ENCODE measurements at regions not wholly inside any gene's neighbourhood (a gene's known extent, or its start where the extent isn't known, plus 50 kb on each side); places are given as distances from the start of the nearest gene placed in this dataset.

DNA sequence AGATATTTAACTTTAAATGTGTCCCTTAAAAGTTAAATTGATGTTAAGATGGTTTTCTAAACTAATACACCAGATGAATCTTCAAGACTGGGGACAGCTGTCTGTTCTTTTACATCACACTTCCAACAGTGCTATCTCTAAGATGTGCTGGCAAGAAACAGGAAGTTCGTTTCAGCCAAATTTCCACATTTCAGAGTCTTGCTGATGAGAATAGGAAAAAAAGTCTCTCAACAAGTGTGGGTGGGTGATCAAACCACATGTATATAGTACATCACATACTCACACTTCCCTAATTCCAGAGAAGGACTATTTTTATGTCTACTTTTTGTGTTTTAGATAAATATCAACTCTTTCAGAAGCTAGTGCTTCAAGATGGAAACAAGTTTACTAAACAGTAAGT, 1712.8 kb upstream of the TMEFF2 start:
- WGBS (ENCODE audit: insufficient coverage), result no CpG with 5 or more reads among the region's 1 CpG
- Histone ChIP-seq H3K27ac (ENCODE audit: low read length) (no peak overlapping the region), H3K4me3 (ENCODE audit: control insufficient read depth in 1 of 2, extremely low read depth in 1 of 2, low read length in 1 of 2) (no peak overlapping the region), H3K36me3 (ENCODE audit: control insufficient read depth in 2 of 2, extremely low read depth in 1 of 2, insufficient read depth in 1 of 2, low read length in 1 of 2) (no peaks in the 10 kb centered on the region), H3K27me3 (replicated peaks in 1 of 2; ENCODE audit: control insufficient read depth in 2 of 2, extremely low read depth in 1 of 2, insufficient read depth in 2 of 2, low read length in 1 of 2) (no peaks in the 10 kb centered on the region), H3K9me3 (no peaks in the 10 kb centered on the region), H3K4me1 (ENCODE audit: control insufficient read depth in 1 of 2, extremely low read depth in 1 of 2, insufficient read depth in 2 of 2, low read length in 2 of 2) (no peaks in the 10 kb centered on the region)
- no peak for DNase-seq
- H3K36me3 Mint-ChIP-seq, result no peaks in the 10 kb centered on the region
- H3K9me3 Mint-ChIP-seq, result peaks cover 0 to 3% (median 0%) of the 10 kb centered on the region in 3 donors
- H3K27me3 Mint-ChIP-seq, result no peaks in the 10 kb centered on the region
- no peak overlapping the region for H3K4me3 Mint-ChIP-seq
- H3K27ac Mint-ChIP-seq, result no peak overlapping the region
- ATAC-seq (replicated peaks in 1 of 4), result no peak
- H3K4me1 Mint-ChIP-seq, result no peaks in the 10 kb centered on the region
- ChIA-PET POLR2A (no interaction called here), CTCF (no interaction called here)

GRCh38 chr2:193900292-193900691, 1705.6 kb upstream of the TMEFF2 start:
- H3K27ac ChIP-seq (ENCODE audit: low read length), result no peak overlapping the region
- Mint-ChIP-seq H3K4me1 (no peaks in the 10 kb centered on the region), H3K27me3 (no peaks in the 10 kb centered on the region), H3K4me3 (no peak overlapping the region), H3K27ac (no peak overlapping the region), H3K36me3 (no peaks in the 10 kb centered on the region), H3K9me3 (peaks cover 0 to 7% (median 0%) of the 10 kb centered on the region in 3 donors)
- ChIA-PET CTCF (interaction anchor here in 1 of 2 donors (0.6 kb wide), 1 partner anchor 32 kb away, joined by 3 read pairs; no protein-coding TSS in a partner anchor), POLR2A (no interaction called here)
- H3K4me1 ChIP-seq (ENCODE audit: control insufficient read depth in 1 of 2, extremely low read depth in 1 of 2, insufficient read depth in 2 of 2, low read length in 2 of 2), result no peaks in the 10 kb centered on the region
- H3K36me3 ChIP-seq (ENCODE audit: control insufficient read depth in 2 of 2, extremely low read depth in 1 of 2, insufficient read depth in 1 of 2, low read length in 1 of 2), result no peaks in the 10 kb centered on the region
- DNase-seq (no peak), ATAC-seq (replicated peaks in 1 of 4) (no peak)
- no peaks in the 10 kb centered on the region for H3K9me3 ChIP-seq
- no CpG with 5 or more reads among the region's 3 CpGs for WGBS (ENCODE audit: insufficient coverage)
- H3K27me3 ChIP-seq (replicated peaks in 1 of 2; ENCODE audit: control insufficient read depth in 2 of 2, extremely low read depth in 1 of 2, insufficient read depth in 2 of 2, low read length in 1 of 2), result no peaks in the 10 kb centered on the region
- H3K4me3 ChIP-seq (ENCODE audit: control insufficient read depth in 1 of 2, extremely low read depth in 1 of 2, low read length in 1 of 2), result no peak overlapping the region

DNA sequence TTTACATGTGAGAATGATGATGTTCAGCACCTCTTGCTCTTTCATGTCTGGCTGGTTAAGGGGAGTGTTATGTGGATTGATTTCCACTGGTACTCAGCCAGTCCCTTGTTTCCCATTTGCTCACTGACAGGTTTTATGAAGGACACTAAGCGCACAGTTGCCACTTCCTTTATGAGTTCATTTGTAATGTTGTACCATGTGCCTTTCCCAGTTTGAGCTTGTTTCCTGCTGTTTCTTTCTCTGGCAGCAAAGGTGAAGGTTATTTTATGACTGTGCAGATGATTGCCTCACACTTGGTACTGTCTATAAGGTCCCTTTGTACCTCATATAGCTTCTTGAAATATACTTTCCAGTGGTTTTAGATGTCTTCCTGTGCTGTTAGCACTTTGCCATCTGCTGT, 1700.5 kb upstream of the TMEFF2 start:
- no peaks in the 10 kb centered on the region for H3K27me3 Mint-ChIP-seq
- no peak overlapping the region for H3K4me3 Mint-ChIP-seq
- Histone ChIP-seq H3K27me3 (replicated peaks in 1 of 2; ENCODE audit: control insufficient read depth in 2 of 2, extremely low read depth in 1 of 2, insufficient read depth in 2 of 2, low read length in 1 of 2) (no peaks in the 10 kb centered on the region), H3K36me3 (ENCODE audit: control insufficient read depth in 2 of 2, extremely low read depth in 1 of 2, insufficient read depth in 1 of 2, low read length in 1 of 2) (no peaks in the 10 kb centered on the region), H3K4me3 (ENCODE audit: control insufficient read depth in 1 of 2, extremely low read depth in 1 of 2, low read length in 1 of 2) (no peak overlapping the region), H3K9me3 (no peaks in the 10 kb centered on the region), H3K27ac (ENCODE audit: low read length) (no peak overlapping the region), H3K4me1 (ENCODE audit: control insufficient read depth in 1 of 2, extremely low read depth in 1 of 2, insufficient read depth in 2 of 2, low read length in 2 of 2) (no peaks in the 10 kb centered on the region)
- no peak overlapping the region for H3K27ac Mint-ChIP-seq
- no peaks in the 10 kb centered on the region for H3K36me3 Mint-ChIP-seq
- ChIA-PET CTCF (no interaction called here), POLR2A (no interaction called here)
- peaks cover 0 to 4% (median under 1%) of the 10 kb centered on the region in 3 donors for H3K9me3 Mint-ChIP-seq
- no peaks in the 10 kb centered on the region for H3K4me1 Mint-ChIP-seq
- no CpG with 5 or more reads among the region's 1 CpG for WGBS (ENCODE audit: insufficient coverage)
- ATAC-seq (replicated peaks in 1 of 4) (no peak), DNase-seq (no peak)

GRCh38 chr2:193894081-193894480, 1699.3 kb upstream of the TMEFF2 start:
- no peaks in the 10 kb centered on the region for H3K4me1 Mint-ChIP-seq
- ChIA-PET POLR2A (interaction anchor here in 1 of 2 donors (0.7 kb wide), 1 partner anchor 402 kb away, joined by 3 read pairs; no protein-coding TSS in a partner anchor), CTCF (no interaction called here)
- H3K27me3 Mint-ChIP-seq, result no peaks in the 10 kb centered on the region
- Histone ChIP-seq H3K4me1 (ENCODE audit: control insufficient read depth in 1 of 2, extremely low read depth in 1 of 2, insufficient read depth in 2 of 2, low read length in 2 of 2) (no peaks in the 10 kb centered on the region), H3K4me3 (ENCODE audit: control insufficient read depth in 1 of 2, extremely low read depth in 1 of 2, low read length in 1 of 2) (no peak overlapping the region), H3K36me3 (ENCODE audit: control insufficient read depth in 2 of 2, extremely low read depth in 1 of 2, insufficient read depth in 1 of 2, low read length in 1 of 2) (no peaks in the 10 kb centered on the region), H3K27me3 (replicated peaks in 1 of 2; ENCODE audit: control insufficient read depth in 2 of 2, extremely low read depth in 1 of 2, insufficient read depth in 2 of 2, low read length in 1 of 2) (no peaks in the 10 kb centered on the region), H3K9me3 (no peaks in the 10 kb centered on the region), H3K27ac (ENCODE audit: low read length) (no peak overlapping the region)
- no peak overlapping the region for H3K27ac Mint-ChIP-seq
- no peak overlapping the region for H3K4me3 Mint-ChIP-seq
- DNase-seq (no peak), ATAC-seq (replicated peaks in 1 of 4) (no peak)
- H3K36me3 Mint-ChIP-seq, result no peaks in the 10 kb centered on the region
- WGBS (ENCODE audit: insufficient coverage), result no CpG with 5 or more reads among the region's 1 CpG
- peaks cover 0 to 8% (median 4%) of the 10 kb centered on the region in 3 donors for H3K9me3 Mint-ChIP-seq

- Mint-ChIP-seq H3K9me3 (peaks cover 0 to 13% (median 0%) of the 10 kb centered on the region in 3 donors), H3K36me3 (no peaks in the 10 kb centered on the region), H3K4me1 (no peaks in the 10 kb centered on the region), H3K27ac (no peak overlapping the region), H3K27me3 (no peaks in the 10 kb centered on the region), H3K4me3 (no peak overlapping the region)
- no peak overlapping the region for H3K4me3 ChIP-seq (ENCODE audit: control insufficient read depth in 1 of 2, extremely low read depth in 1 of 2, low read length in 1 of 2)
- DNase-seq (no peak), ATAC-seq (replicated peaks in 1 of 4) (no peak)
- ChIA-PET CTCF (no interaction called here), POLR2A (no interaction called here)
- no peaks in the 10 kb centered on the region for H3K9me3 ChIP-seq
- no peaks in the 10 kb centered on the region for H3K27me3 ChIP-seq (replicated peaks in 1 of 2; ENCODE audit: control insufficient read depth in 2 of 2, extremely low read depth in 1 of 2, insufficient read depth in 2 of 2, low read length in 1 of 2)
- no peaks in the 10 kb centered on the region for H3K4me1 ChIP-seq (ENCODE audit: control insufficient read depth in 1 of 2, extremely low read depth in 1 of 2, insufficient read depth in 2 of 2, low read length in 2 of 2)
- no CpG with 5 or more reads among the region's 2 CpGs for WGBS (ENCODE audit: insufficient coverage)
- no peaks in the 10 kb centered on the region for H3K36me3 ChIP-seq (ENCODE audit: control insufficient read depth in 2 of 2, extremely low read depth in 1 of 2, insufficient read depth in 1 of 2, low read length in 1 of 2)
- no peak overlapping the region for H3K27ac ChIP-seq (ENCODE audit: low read length)
Measured at GRCh38 chr2:193891023-193891422, 1696.3 kb upstream of the TMEFF2 start.

DNA sequence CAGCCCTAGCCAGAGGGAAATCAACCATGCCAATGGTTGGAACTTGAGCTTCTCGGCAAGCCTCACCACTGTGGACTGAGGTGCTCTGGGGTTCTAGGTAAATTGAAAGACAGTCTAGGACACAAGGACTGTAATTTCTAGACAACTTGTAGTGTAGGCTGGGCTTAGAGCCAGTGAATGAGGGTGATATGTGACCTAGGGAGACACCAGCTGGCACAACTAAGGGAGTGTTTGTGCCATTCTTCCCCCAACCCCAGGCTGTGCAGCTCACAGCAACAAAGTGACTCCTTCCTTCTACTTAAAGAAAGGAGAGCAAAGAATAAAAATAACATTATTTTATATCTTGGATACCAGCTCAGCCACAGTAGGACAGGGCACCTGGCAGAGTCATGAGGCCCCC, 1690.7 kb upstream of the TMEFF2 start:
- WGBS (ENCODE audit: insufficient coverage), result 89% methylated on average over 1 of the region's 1 CpG
- ChIA-PET POLR2A (no interaction called here), CTCF (no interaction called here)
- Mint-ChIP-seq H3K4me1 (no peaks in the 10 kb centered on the region), H3K27me3 (no peaks in the 10 kb centered on the region), H3K27ac (no peak overlapping the region), H3K4me3 (no peak overlapping the region), H3K9me3 (peaks cover 0 to 19% (median 7%) of the 10 kb centered on the region in 3 donors), H3K36me3 (no peaks in the 10 kb centered on the region)
- Histone ChIP-seq H3K4me3 (ENCODE audit: control insufficient read depth in 1 of 2, extremely low read depth in 1 of 2, low read length in 1 of 2) (no peak overlapping the region), H3K36me3 (ENCODE audit: control insufficient read depth in 2 of 2, extremely low read depth in 1 of 2, insufficient read depth in 1 of 2, low read length in 1 of 2) (no peaks in the 10 kb centered on the region), H3K9me3 (peaks cover 3% of the 10 kb centered on the region), H3K4me1 (ENCODE audit: control insufficient read depth in 1 of 2, extremely low read depth in 1 of 2, insufficient read depth in 2 of 2, low read length in 2 of 2) (no peaks in the 10 kb centered on the region), H3K27me3 (replicated peaks in 1 of 2; ENCODE audit: control insufficient read depth in 2 of 2, extremely low read depth in 1 of 2, insufficient read depth in 2 of 2, low read length in 1 of 2) (no peaks in the 10 kb centered on the region), H3K27ac (ENCODE audit: low read length) (no peak overlapping the region)
- no peak for DNase-seq
- ATAC-seq (replicated peaks in 1 of 4), result no peak

DNA sequence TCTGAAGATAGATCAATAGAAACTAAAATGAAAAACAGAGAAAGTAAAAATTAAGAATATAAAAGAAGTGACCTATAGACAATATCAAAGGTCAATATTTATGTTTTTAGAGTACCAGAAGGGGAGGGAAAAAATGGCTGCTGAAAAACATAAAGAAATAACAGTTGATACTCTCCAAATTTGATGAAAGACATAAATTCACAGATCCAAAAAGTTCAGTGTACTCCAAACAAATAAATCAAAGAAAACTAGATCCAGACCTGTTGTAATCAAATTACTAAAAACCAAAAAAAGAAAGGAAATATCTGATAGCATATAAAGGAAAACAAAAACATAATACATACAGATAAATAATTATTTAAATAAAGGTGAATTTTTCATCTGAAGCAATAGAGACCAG, 1689.1 kb upstream of the TMEFF2 start:
- ChIA-PET CTCF (no interaction called here), POLR2A (no interaction called here)
- Histone ChIP-seq H3K4me3 (ENCODE audit: control insufficient read depth in 1 of 2, extremely low read depth in 1 of 2, low read length in 1 of 2) (no peak overlapping the region), H3K36me3 (ENCODE audit: control insufficient read depth in 2 of 2, extremely low read depth in 1 of 2, insufficient read depth in 1 of 2, low read length in 1 of 2) (no peaks in the 10 kb centered on the region), H3K27ac (ENCODE audit: low read length) (no peak overlapping the region), H3K4me1 (ENCODE audit: control insufficient read depth in 1 of 2, extremely low read depth in 1 of 2, insufficient read depth in 2 of 2, low read length in 2 of 2) (no peaks in the 10 kb centered on the region), H3K9me3 (peaks cover 3% of the 10 kb centered on the region), H3K27me3 (replicated peaks in 1 of 2; ENCODE audit: control insufficient read depth in 2 of 2, extremely low read depth in 1 of 2, insufficient read depth in 2 of 2, low read length in 1 of 2) (no peaks in the 10 kb centered on the region)
- DNase-seq, result no peak
- Mint-ChIP-seq H3K27ac (no peak overlapping the region), H3K4me3 (no peak overlapping the region), H3K27me3 (no peaks in the 10 kb centered on the region), H3K9me3 (peaks cover 0 to 11% (median 9%) of the 10 kb centered on the region in 3 donors), H3K4me1 (no peaks in the 10 kb centered on the region), H3K36me3 (no peaks in the 10 kb centered on the region)
- ATAC-seq (replicated peaks in 1 of 4), result no peak

All from T-cell (primary cell).